HG03280 (cell line): ENCODE measurements at regions not wholly inside any gene's neighbourhood (a gene's known extent, or its start where the extent isn't known, plus 50 kb on each side); places are given as distances from the start of the nearest gene placed in this dataset.

Source experiments
- ATAC-seq: cut with Tn5 transposase; IDR thresholded peaks from one replicate; pipeline ENCODE4 v1.9.1; 2021; ENCODE audit warnings: mild to moderate bottlenecking, moderate library complexity; ENCODE audit not compliant: unreplicated experiment

GRCh38 chr6:153668758-153669157, 370.3 kb upstream of the OPRM1 start:
- no peak for ATAC-seq

- ATAC-seq, result no peak
These were observed 376.1 kb upstream of the OPRM1 start for GRCh38 chr6:153662982-153663381.

GRCh38 chr6:153645326-153645725, 393.7 kb upstream of the OPRM1 start:
- ATAC-seq, result no peak

GRCh38 chr6:153644000-153644399, 395.0 kb upstream of the OPRM1 start:
- ATAC-seq, result no peak

GRCh38 chr6:153634416-153634815, 404.6 kb upstream of the OPRM1 start:
- ATAC-seq, result no peak

GRCh38 chr6:153625089-153625488, 414.0 kb upstream of the OPRM1 start:
- ATAC-seq, result no peak

- ATAC-seq, result no peak
These were observed 414.5 kb upstream of the OPRM1 start for GRCh38 chr6:153624528-153624927.

- ATAC-seq, result no peak
These were observed 415.5 kb upstream of the OPRM1 start for GRCh38 chr6:153623496-153623895.

- no peak for ATAC-seq
These were observed 417.5 kb upstream of the OPRM1 start for GRCh38 chr6:153621491-153621890.

- no peak for ATAC-seq
These were observed 418.0 kb upstream of the OPRM1 start for GRCh38 chr6:153621070-153621469.

- ATAC-seq, result no peak
These were observed 420.4 kb upstream of the OPRM1 start for GRCh38 chr6:153618371-153619322.

GRCh38 chr6:153616506-153616905, 422.5 kb upstream of the OPRM1 start:
- no peak for ATAC-seq

- ATAC-seq, result no peak
These were observed 425.2 kb upstream of the OPRM1 start for GRCh38 chr6:153613719-153614455.

- no peak for ATAC-seq
These were observed 436.6 kb upstream of the OPRM1 start for GRCh38 chr6:153602401-153602800.

- no peak for ATAC-seq
These were observed 439.1 kb upstream of the OPRM1 start for GRCh38 chr6:153599901-153600300.

GRCh38 chr6:153595903-153596302, 443.1 kb upstream of the OPRM1 start:
- no peak for ATAC-seq

GRCh38 chr6:153594871-153595270, 444.2 kb upstream of the OPRM1 start:
- ATAC-seq, result no peak

GRCh38 chr6:153591159-153591558, 447.9 kb upstream of the OPRM1 start:
- no peak for ATAC-seq

GRCh38 chr6:153590411-153590810, 448.6 kb upstream of the OPRM1 start:
- ATAC-seq, result no peak

GRCh38 chr6:153588330-153588729, 450.7 kb upstream of the OPRM1 start:
- ATAC-seq, result no peak

GRCh38 chr6:153583685-153584084, 452.6 kb upstream of the RGS17 start:
- no peak for ATAC-seq

- no peak for ATAC-seq
These were observed 449.7 kb upstream of the RGS17 start for GRCh38 chr6:153580776-153581175.
